HG02943 (cell line): ENCODE measurements at regions not wholly inside any gene's neighbourhood (a gene's known extent, or its start where the extent isn't known, plus 50 kb on each side); places are given as distances from the start of the nearest gene placed in this dataset.
"Not testable (repeated sequence)": the region's sequence is repeated elsewhere in the genome, so short reads cannot be mapped to it uniquely, and the experiment has no call there.

Source experiments
- ATAC-seq: cut with Tn5 transposase; IDR thresholded peaks from one replicate; pipeline ENCODE4 v1.9.1; 2021; ENCODE audit warnings: mild to moderate bottlenecking, low read depth, moderate library complexity; ENCODE audit not compliant: unreplicated experiment

DNA sequence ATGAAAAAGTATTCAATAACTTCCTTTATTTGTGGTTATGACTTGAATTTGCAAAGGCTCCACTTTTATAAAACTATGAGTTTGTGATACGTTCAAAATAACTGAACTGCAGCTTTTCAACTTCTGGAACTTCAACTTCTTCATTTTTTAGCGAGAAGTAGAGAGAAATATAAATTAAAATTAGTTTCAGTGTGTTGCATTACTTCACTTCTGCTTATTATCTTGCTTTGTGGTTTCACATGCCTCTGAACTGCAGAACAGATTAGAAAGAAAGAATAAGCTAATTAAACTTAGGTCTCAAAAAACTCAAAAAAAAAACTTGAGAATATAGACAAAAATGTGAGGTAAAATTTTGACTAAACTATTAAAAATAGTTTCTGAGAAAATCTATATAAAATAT is 1073.4 kb downstream of the PCDH17 start:
- no peak for ATAC-seq

DNA sequence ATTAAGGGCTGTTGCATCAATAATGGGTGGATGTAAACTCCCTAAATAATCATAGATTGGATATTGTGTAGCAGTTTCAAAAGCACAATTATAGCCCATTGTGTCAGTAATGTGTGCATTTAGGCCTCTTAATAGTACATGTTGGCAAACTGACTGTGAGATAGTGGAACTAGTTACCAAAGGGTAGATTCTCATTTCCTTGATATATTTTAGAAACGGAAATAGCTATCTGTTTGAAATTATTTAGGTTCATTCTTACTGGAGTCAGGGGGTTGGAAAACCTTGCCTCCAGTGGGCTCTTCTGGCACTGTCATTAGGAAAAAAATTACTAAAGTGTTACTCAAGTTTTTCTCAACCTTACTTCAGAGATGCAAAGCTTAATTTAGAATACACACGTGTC is 1074.9 kb downstream of the PCDH17 start:
- no peak for ATAC-seq

DNA sequence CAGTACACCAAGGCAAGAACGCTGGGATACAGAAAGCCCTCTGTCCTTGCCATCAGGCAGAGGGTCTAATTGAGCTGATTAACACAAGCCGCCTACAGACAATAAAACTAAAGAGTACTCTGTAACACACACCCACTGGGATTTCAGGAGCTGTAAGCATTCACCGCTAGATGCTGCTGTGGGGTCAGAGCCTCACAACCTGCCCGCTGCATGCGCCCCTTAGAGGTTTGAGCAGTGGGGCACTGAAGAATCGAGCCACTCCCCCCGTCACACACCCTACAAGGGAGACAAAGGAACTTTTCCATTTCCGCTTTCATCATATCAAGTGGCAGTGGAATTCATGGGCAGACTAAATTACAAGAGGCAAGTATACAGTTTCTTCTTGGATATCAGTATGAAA is 1080.6 kb downstream of the PCDH17 start:
- no peak for ATAC-seq

DNA sequence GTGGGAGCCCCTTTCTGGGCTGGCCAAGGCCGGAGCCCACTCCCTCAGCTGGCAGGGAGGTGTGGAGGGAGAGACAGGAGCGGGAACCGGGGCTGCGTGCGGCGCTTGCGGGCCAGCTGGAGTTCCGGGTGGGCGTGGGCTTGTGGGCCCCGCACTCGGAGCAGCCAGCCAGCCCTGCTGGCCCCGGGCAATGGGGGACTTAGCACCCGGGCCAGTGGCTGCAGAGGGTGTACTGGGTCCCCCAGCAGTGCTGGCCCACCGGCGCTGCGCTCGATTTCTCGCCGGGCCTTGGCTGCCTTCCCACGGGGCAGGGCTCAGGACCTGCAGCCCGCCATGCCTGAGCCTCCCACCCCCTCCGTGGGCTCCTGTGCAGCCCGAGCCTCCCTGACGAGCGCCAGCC is 1082.5 kb downstream of the PCDH17 start:
- ATAC-seq = not testable (repeated sequence)

DNA sequence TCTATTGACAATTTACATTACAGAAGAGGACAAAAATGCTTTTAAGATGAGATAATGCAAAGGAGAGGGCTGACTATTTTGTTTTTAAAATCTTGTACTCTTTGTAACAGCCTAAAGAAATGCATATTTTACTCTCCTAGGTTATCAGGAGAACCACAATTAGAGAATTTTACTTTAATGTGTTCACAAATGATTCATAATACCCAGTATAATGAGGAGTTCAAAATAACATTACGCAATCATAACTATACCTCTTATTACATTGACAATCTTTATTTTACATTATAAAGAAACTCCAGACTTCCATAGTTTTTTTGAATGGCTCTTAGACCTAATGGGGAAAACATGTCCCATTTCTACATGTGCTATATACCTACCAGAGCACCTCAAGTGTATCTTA is 1089.7 kb downstream of the PCDH17 start:
- ATAC-seq = no peak

DNA sequence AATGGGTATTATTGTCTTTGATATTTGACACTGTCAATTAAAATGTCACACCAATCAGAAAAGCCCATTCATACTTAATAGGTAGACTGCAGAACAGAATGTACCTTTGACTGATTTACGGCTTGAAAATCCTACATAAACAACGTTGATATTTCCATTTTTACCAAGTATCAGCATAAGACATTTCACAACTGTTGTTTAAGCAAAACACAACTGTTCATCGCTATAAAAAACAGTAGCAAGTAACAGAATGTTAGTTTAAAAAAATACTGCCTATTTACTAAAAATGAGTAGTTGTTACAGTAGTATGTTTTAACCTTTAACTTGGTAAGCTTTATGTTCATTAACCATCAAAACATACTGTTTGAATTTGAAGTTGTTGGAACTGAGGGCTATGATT is 1096.6 kb downstream of the PCDH17 start:
- no peak for ATAC-seq

DNA sequence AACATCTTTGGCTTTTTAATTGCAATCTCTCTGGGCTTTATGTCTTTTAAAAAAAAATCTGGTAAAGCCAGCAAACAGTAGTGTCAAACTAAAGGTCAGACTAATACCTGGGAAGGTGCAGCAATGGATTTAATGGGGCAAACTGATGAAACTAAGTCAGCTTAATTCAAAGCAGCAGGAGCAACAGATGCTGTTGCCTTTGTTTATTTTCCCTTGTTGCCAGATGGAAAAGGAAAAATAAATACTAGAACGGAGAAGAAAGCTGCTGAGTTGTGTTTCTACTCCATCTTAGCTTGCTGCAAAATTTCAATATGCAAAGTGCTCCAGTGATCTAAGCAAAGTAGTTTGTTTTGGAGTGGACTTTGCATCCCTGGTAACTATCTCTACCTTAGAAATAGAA is 1097.8 kb downstream of the PCDH17 start:
- ATAC-seq = no peak

DNA sequence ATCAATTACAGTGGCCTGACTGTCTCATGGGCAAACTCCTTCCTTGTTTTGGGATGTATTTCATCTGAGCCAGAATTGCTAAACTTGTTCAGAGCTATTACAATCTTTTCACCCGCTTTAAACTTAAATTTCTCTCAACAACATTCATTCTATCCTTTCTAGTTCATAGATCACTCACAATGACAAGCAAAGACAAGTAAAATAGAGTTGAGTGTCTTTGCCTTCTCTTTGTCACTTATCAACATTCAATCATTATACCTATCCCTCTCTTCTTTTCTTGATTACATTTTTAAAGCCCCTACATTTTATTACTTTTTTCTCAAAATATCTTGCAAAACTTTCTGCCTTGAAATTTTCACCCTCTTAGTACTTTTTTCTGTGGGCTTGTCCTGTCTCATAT is 1113.1 kb downstream of the PCDH17 start:
- ATAC-seq = no peak

DNA sequence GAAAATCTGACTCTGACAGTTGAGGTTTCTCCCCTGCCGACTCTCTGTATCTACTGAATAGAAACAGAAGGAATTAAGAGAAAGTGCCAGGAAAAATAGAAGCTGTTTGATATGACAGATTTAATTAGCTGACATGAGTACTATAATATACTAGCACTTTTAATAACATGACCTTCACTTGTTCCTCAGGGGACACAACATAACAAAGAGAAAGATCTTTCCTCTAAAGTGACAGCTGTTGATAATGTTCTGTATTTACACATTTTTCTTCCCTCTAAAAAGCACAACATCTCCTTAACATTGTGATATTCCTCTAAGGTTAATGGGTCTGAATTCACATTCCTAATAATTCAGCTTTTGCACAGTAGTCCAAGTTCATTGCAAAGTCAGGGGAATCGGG is 1136.0 kb downstream of the PCDH17 start:
- ATAC-seq = no peak

DNA sequence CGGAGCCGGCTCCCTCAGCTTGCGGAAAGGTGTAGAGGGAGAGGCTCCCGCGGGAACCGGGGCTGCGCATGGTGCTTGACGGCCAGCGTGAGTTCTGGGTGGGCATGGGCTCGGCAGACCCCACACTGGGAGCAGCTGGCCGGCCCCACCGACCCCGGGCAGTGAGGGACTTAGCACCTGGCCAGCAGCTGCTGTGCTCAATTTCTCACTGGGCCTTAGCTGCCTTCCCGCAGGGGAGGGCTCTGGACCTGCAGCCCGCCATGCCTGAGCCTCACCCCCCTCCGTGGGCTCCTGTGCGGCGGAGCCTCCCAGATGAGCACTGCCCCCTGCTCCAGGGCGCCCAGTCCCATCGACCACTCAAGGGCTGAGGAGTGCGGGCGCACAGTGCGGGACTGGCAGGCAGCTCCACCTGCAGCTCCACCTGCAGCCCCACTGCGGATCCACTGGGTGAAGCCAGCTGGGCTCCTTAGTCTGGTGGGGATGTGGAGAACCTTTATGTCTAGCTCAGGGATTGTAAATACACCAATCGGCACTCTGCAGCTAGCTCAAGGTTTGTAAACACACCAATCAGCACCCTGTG is 1141.8 kb downstream of the PCDH17 start:
- ATAC-seq = no peak

DNA sequence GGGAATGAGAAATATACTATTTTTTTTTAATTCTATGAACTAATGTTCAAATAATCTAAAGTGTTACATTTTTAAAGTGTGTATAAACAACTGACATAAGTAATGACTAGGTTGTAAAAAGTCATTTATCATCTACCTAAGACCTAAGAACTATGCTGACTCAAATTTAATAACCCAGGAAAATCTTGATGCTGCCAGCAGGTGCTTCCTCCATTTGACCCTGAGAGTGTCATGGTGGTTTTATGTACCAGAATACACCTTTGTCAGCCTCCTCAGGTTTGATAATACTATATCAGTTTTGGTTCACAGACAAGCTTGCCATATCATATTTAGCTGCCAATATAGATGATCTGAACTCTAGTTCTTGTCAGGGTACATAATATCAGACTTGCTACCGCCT is 1151.2 kb downstream of the PCDH17 start:
- ATAC-seq = no peak

DNA sequence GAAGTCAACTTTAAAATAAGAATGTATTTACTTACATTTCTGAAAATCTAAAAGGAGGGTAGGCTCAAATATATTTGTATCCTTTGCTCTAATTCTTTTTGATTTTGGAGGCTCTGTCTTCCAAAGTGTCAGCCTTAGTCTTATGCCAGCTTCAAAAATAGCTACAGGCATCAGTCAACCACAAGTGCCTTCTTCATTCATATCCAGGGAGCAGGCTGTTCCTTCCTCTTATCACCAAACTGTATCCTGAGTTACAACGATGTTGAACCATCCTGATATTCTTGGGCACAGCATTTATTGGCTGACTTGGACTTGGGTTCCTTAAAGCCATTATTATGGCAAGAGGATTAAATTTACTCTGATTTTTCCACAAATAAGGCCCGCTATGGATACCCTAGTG is 1161.3 kb downstream of the PCDH17 start:
- no peak for ATAC-seq

DNA sequence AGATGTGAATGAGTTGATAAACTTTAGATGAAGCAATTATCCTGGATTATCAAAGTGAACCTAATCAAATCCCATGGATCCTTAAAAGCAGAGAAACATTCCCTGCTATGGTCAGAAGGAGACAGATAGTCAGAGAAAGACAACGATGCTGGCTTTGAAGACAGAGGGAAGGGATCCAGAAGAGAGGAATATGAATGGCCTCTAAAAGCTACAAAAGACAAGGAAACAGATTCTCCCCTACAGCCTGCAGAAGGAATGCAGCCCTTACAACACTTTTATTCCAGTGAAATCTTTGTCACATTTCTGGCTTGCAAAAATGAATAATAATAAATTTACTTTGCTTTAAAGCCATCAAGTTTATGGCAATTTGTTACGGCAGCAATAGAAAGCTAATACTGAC is 1164.2 kb downstream of the PCDH17 start:
- ATAC-seq = no peak

DNA sequence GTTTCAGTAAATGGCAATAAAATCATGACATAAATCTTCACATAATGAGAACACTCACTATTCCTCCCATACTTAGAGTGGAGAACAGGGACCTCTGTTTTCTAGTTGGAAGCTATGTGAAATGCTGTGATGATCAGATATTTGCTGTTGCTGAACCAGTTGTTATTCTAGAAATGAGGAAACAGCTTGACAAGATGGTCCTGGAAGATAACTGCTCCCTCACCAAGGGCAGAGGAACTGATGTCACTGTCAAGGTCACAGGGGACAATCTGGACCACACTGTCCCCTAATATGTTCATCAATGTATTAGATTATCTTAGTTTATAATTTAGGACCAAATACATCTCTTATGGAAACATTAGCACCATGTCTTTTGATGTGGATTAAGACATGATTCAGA is 1173.3 kb downstream of the PCDH17 start:
- ATAC-seq = no peak

DNA sequence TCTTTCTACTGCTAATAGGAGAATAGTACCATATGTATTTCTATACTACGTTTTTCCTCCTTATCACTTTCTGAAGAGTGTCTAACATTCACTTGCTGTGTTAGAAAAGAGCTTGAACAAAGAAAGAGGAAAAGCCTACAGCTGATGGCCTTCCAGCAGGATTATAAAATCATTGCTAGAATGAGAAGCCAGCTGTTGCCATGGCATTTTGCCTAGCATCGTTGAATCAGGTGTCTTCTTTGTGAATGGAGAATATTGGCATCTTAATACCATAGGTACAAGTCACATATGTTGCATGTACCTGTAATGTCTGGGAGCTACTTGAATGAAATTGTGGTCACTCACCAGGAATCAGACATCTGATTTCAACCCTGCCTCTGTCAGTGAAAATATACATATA is 1174.9 kb downstream of the PCDH17 start:
- ATAC-seq = no peak

DNA sequence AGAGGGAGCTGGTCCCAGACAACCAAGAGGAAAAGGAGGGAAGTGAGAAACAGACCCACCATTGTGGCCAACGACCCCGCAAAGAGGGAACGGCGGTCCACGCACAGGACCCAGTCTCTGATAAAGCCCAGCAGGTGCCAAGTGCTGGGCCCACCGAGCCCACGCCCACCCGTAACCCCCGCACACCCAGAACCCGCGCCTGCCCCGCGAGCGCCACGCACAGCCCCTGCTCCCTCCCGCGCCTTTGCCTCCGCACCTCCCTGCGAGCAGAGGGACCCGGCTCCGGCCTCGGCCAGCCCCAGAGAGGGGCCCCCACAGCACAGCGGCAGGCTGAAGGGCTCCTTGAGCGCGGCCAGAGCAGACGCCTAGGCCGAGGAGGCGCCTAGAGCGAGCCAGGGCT is 1192.2 kb downstream of the PCDH17 start:
- no peak for ATAC-seq

DNA sequence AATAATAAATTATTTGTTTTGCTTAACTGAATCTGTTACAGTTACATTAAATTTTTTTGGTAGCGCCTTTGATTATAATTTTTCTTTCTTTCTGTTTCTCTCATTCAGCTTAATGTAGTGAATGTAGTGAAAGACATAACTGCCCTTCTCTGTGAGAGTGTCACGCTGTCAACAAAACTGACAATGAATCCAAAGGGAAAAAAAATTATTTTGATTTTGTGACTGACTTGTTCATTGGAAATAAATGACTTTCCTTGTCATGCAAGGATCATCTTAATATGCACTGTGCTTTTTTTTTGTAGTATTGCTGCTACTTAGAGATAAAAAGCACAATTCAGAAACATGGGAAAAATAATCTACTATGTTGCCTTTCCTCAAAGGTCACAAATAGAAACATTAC is 1196.4 kb downstream of the PCDH17 start:
- ATAC-seq = no peak

DNA sequence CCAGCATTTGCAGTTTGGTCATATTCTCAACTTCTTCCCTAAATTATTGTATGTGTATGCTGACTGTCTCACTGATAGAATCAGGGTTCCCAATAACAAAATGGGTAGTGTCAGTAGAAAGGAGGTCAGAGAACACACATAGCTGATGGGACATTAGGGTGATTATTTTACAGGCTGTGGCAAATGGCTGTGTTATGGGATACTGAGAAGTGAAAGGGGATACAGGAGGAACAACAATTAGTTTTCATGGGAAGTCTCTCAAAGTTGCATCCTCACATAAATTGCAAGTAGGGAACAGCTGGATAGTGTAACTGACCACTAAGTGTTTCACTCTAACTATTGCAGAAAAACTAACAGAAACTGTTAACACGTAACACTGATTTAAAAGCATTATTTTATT is 1199.3 kb downstream of the PCDH17 start:
- ATAC-seq = no peak

DNA sequence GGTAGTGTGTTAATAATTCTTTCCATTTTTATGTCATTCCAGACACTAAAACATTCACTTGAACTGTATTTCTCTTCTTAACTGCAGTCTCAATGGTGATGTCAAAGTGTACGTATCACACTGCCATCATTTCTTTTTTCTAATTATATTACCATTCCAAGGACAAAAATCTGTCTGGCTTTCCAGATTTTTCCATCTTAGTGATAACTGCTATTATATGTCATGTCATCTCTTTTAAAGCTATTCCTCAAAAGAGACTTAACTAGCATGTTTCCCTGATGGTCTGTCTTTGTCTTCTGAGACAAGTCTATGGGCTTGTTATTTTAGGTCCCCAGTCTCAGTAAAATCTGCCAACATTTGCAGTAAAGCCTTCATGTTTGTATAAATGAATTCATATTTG is 1207.1 kb downstream of the PCDH17 start:
- no peak for ATAC-seq

DNA sequence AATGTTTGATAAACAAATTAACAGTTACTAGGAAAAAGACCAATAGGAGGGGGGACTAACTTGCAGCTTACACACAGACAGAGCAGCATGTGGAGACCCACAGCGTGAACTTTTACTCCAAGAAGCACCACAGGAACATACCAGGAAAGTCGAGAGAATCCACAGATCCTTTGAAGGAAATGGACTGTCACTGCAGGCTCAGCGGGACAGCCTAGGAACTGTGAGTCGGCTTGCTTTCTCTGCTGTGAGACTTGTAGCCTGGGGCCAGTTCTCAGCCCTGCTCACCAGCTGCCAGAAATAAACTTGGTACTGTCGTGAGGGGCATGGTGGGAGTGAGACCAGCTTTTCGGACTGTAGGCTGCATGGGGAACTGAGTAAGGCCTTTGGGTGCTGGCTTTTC is 1211.5 kb downstream of the PCDH17 start:
- no peak for ATAC-seq

DNA sequence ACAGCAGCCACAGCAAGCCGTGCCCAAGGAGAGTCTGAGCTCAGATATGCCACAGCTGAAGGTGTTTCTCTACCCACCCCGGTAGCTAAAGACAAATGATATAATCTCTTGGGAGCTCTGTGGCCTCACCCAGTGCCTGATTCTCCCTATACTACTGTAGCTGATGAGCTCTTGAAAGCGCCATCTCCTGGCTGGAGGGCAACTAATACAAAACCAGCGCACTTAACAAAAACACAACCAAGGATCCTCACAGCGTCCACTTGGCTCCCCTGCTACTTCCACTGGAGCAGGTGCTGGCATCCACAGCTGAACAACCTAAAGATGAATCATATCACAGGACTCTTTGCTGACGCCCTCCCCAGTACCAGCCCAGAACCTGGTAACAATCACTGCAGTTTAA is 1212.0 kb downstream of the PCDH17 start:
- no peak for ATAC-seq

DNA sequence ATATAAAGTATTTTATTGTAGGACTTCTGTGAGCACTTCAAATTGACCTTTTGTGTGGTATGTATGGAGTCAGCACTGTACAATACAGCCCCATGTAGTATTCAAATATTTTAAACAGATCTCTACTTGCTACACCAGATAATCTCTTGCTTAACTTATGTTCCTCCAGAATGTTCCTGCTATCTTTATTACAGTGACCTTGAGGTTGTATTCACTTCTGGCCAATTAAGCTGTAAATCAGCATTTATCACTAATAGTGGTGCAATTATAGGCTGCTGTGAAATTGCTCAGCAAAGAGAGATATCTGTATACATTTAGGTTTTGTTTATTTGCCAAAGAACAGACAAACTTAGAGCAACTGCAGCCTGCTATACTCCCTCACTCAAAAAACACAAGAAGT is 1218.6 kb downstream of the PCDH17 start:
- no peak for ATAC-seq

DNA sequence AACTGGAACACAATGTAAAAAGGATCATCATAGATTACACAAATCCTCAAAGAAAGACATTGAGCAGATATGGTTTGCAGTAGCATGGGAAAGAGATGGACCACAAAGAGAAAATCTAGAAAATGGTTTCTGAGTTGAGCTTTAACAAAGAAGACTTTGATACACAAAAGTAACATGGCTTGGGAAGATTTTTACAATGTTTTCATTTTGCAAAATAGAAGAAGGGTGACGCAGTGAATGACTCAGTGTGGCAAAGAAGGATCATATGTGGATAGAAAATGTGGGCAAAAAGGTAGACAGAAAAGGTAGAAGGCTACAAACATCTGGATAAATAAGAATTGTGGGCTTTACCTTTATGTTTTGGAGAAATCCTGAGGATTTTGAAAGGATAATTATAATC is 1220.5 kb downstream of the PCDH17 start:
- no peak for ATAC-seq
